ENCODE measurements at regions not wholly inside any gene's neighbourhood (a gene's known extent, or its start where the extent isn't known, plus 50 kb on each side); places are given as distances from the start of the nearest gene placed in this dataset.

- no peak overlapping the region for H3K4ac ChIP-seq (ENCODE audit: low read depth, low read length)
- no peak overlapping the region for H3K4me2 ChIP-seq (ENCODE audit: insufficient read depth, insufficient read length, low read length)
- no peak overlapping the region for H2AFZ ChIP-seq (ENCODE audit: low read length)
- no peaks in the 10 kb centered on the region for H3K4me1 Mint-ChIP-seq
- H3K23ac ChIP-seq (ENCODE audit: insufficient read length, low read depth, low read length) = no peak overlapping the region
- no peak overlapping the region for H2BK120ac ChIP-seq (ENCODE audit: low read depth, low read length, poor library complexity, severe bottlenecking)
- H4K91ac ChIP-seq (ENCODE audit: insufficient read length, low read depth, low read length) = no peak overlapping the region
- DNase-seq = no peak
- no peak overlapping the region for H4K5ac ChIP-seq (ENCODE audit: insufficient read length, low read depth, low read length)
- H3K9me3 ChIP-seq (ENCODE audit: control insufficient read depth, low read depth, low read length) = no peaks in the 10 kb centered on the region
- no peak overlapping the region for H3K4me3 Mint-ChIP-seq
- H2BK20ac ChIP-seq (ENCODE audit: low read depth, low read length, poor library complexity, severe bottlenecking) = no peak overlapping the region
- no peaks in the 10 kb centered on the region for H3K79me1 ChIP-seq (ENCODE audit: insufficient read depth, low read depth, low read length, poor library complexity, severe bottlenecking)
- H3K4me1 ChIP-seq (ENCODE audit: insufficient read depth, low read length) = no peaks in the 10 kb centered on the region
- WGBS (ENCODE audit: extremely low coverage, insufficient read length, low lambda C conversion rate) = no CpG with 5 or more reads among the region's 3 CpGs
- H4K8ac ChIP-seq (replicated peaks; ENCODE audit: insufficient read length, low read depth, low read length) = no peak overlapping the region
- H3K36me3 Mint-ChIP-seq (ENCODE audit: insufficient read depth in 1 of 3, low read depth in 3 of 3) = no peaks in the 10 kb centered on the region
- H3K14ac ChIP-seq (ENCODE audit: insufficient read depth, low read length) = no peak overlapping the region
- H3K27me3 ChIP-seq (ENCODE audit: insufficient read depth, low read length) = no peaks in the 10 kb centered on the region
- H3K9me3 Mint-ChIP-seq = no peaks in the 10 kb centered on the region
- H3K56ac ChIP-seq (ENCODE audit: insufficient read length, low read depth, low read length) = no peak overlapping the region
- no peak overlapping the region for H2BK5ac ChIP-seq (ENCODE audit: insufficient read length, low read length)
- no peaks in the 10 kb centered on the region for H3K79me2 ChIP-seq (ENCODE audit: insufficient read depth, low read length)
- no peak overlapping the region for H2BK15ac ChIP-seq (ENCODE audit: low read depth, low read length)
- no peak overlapping the region for H2BK12ac ChIP-seq (ENCODE audit: insufficient read length, low read depth, low read length)
- no peaks in the 10 kb centered on the region for H4K20me1 ChIP-seq (ENCODE audit: control insufficient read depth, insufficient read depth, insufficient read length)
- H3K23me2 ChIP-seq (ENCODE audit: insufficient read length, low read depth, low read length, poor library complexity, severe bottlenecking) = no peaks in the 10 kb centered on the region
- TF ChIP-seq, protein P1, sequence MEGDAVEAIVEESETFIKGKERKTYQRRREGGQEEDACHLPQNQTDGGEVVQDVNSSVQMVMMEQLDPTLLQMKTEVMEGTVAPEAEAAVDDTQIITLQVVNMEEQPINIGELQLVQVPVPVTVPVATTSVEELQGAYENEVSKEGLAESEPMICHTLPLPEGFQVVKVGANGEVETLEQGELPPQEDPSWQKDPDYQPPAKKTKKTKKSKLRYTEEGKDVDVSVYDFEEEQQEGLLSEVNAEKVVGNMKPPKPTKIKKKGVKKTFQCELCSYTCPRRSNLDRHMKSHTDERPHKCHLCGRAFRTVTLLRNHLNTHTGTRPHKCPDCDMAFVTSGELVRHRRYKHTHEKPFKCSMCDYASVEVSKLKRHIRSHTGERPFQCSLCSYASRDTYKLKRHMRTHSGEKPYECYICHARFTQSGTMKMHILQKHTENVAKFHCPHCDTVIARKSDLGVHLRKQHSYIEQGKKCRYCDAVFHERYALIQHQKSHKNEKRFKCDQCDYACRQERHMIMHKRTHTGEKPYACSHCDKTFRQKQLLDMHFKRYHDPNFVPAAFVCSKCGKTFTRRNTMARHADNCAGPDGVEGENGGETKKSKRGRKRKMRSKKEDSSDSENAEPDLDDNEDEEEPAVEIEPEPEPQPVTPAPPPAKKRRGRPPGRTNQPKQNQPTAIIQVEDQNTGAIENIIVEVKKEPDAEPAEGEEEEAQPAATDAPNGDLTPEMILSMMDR (conservative IDR thresholded peaks at IDR 0.05) = no peak
- no peak overlapping the region for H2AK5ac ChIP-seq (ENCODE audit: insufficient read length, low read length)
- H3K27ac ChIP-seq (ENCODE audit: insufficient read length, low read depth, low read length) = no peak overlapping the region
- H3K27ac Mint-ChIP-seq = no peak overlapping the region
- no peaks in the 10 kb centered on the region for H3K27me3 Mint-ChIP-seq (ENCODE audit: low read depth)
- H3K9ac ChIP-seq (ENCODE audit: extremely low read depth, insufficient read length, low read length) = no peak overlapping the region
- no peak overlapping the region for H3K18ac ChIP-seq (ENCODE audit: insufficient read length, low read depth, low read length)
- H3T11ph ChIP-seq (ENCODE audit: low read length) = no peak overlapping the region
These were observed 720.0 kb upstream of the CNTN5 start for GRCh38 chr11:98300719-98301118.
